ENCODE measurements at regions not wholly inside any gene's neighbourhood (a gene's known extent, or its start where the extent isn't known, plus 50 kb on each side); places are given as distances from the start of the nearest gene placed in this dataset.

- DNase-seq (ENCODE audit: low read depth in 2 of 2), result no peak
Observed at GRCh38 chr5:93062548-93062947, 518.5 kb downstream of the NR2F1-AS1 start.

- no peak for DNase-seq (ENCODE audit: low read depth in 2 of 2)
Observed at GRCh38 chr5:93058309-93058708, 522.7 kb downstream of the NR2F1-AS1 start.

GRCh38 chr5:93057311-93057710 is 523.7 kb downstream of the NR2F1-AS1 start:
- DNase-seq (ENCODE audit: low read depth in 2 of 2), result no peak

DNA sequence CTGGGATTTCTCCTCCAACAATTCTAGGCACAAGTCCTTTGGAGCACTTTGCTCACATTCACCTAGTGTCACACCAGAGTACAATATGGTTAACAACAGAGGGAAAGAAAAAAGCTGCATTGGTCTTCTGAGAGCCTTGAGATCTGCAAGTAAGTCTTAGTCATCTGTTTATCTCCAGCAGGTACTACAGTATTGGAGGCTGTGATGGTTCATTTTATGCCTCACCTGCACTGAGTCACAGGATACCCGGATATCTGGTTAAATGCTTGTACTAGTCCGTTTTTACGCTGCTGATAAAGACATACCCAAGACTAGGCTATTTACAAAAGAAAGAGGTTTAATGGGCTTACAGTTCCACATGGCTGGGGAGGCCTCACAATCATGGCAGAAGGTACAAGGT is 525.0 kb downstream of the NR2F1-AS1 start:
- DNase-seq (ENCODE audit: low read depth in 2 of 2), result no peak

DNA sequence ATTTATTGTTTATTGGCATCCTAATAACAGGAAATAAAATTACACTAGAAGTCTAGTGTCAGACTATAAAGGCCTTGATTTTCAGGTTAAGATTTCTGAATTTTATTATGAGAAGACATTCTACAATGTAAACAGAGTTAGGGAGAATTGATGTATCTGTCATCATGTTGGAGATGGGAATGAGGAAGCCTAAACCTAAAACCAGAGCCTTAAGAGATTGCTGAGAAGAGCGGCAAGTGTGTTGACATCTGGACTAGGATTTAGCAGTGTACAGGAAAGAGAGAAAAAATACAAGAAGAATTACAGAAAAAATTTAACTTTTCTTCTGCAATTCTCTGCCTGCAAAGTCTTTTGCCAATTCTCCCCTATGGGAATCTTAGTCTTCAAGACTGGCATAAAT is 525.5 kb downstream of the NR2F1-AS1 start:
- no peak for DNase-seq (ENCODE audit: low read depth in 2 of 2)

DNA sequence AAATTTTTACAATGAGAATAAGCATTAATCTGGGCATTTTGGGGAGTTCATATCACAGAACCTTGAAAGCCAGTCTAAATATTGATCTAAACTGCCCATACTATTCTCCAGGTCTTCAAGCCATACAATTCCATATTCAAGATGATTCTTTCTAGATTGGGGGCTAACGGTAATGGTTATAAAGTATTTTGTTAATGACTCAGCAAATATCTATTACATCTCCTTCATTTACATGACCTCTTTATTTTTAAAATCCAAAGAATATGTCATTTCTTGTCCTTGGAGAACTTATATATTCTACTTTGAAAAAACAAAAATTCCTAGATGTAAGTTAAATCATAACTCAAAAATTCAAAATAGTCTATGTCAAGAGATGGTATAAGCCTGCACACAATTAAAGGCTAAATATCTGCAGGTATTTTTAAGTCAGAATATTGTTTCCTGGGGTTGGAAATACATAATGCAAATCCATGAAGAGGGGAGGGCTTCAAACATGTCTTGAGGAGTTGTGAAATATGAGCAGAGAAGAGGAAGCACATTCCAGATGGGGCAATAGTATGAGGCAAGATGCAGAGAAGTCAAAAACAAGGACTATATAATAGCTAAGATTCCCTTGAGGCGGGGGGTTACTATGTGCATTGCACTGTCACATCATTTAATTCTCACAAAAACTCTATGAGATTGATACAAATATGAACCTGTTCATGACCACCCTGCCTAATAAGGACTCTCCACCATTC is 526.4 kb downstream of the NR2F1-AS1 start:
- no peak for DNase-seq (ENCODE audit: low read depth in 2 of 2)

DNA sequence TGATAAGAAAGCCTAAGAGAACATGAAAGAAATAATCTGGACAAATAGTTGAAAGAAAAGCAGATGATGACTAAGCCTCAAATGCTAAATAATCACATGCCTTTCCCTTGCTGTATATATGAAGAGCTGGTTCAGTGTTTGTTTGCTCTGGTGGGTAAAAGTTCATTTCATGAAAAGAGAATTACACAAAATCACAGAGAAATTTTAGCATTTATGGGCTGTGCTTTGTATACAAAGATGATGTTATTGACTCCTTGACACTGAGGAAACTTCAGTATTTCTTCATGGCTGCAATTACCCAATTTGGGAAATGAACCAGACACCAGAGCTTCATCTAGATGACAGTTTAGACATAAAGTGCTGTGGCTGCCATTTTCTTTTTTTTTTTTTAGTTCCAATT is 527.2 kb downstream of the NR2F1-AS1 start:
- no peak for DNase-seq (ENCODE audit: low read depth in 2 of 2)

DNA sequence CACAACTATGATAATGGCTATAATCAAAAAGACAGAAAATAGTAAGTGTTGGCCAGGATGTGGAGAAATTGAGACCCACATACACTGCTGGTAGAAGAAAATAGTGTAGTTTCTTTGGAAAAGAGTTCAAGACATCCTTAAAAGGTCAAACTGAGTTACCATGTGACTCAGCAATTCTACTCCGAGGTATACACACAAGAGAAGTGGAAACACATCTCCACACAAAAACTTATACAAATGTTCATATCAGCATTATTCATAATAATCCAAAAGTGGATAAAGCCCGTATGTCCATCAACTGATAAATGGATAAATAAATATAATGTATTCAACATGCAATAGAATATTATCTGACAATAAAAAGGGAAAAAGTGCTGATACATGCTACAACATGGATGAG is 532.2 kb downstream of the NR2F1-AS1 start:
- DNase-seq (ENCODE audit: low read depth in 2 of 2), result no peak

DNA sequence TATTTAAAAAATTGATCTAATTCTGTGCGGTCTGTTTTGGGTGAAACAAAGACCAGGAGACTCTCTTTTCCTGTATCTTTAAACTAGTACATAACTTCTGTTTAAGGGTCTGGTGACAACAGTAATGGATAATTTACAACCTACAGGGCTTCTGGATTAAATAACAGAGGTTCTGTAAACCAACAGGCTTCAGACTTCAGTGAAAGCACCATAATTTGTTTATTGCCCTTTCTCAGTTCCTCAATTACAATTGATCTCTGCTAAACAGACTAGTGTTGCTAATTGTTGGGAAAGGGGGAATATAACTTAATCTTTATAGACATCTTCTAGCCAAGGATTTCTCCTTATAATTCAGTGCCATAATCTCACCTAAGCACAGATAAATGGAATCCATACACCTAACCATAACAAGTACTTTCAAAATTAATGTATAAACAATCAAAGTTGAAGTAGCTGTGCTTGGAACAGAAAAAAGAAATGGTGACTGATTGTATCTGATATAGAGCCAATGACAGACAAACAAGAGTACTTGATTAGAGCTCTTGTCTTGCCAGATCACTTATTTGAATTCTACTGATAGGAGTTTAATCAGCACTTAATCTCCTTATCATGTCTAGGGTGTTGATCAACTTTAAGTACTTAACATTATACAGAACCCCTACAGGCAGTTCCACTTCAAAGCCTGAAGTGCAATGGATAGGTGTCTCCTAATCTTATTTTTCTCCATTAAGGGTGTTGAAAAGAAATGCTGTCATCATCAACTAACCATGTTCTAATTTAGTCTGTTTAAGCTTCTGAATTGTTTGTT is 536.0 kb downstream of the NR2F1-AS1 start:
- DNase-seq (ENCODE audit: low read depth in 2 of 2), result no peak

DNA sequence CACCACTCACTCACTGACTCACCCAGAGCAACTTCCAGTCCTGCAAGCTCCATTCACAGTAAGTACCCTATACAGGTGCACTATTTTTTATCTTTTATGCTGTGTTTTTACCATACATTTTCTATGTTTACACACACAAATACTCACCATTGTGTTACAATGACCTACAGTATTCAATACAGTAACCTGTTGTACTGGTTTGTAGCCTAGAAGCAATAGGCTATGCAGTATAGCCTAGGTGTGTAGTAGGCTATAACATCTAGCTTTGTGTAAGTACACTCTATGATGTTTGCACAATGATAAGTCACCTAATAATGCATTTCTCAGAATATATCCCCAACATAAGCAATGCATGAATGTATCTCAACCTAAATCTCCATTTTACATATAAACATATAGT is 541.1 kb downstream of the NR2F1-AS1 start:
- no peak for DNase-seq (ENCODE audit: low read depth in 2 of 2)

DNA sequence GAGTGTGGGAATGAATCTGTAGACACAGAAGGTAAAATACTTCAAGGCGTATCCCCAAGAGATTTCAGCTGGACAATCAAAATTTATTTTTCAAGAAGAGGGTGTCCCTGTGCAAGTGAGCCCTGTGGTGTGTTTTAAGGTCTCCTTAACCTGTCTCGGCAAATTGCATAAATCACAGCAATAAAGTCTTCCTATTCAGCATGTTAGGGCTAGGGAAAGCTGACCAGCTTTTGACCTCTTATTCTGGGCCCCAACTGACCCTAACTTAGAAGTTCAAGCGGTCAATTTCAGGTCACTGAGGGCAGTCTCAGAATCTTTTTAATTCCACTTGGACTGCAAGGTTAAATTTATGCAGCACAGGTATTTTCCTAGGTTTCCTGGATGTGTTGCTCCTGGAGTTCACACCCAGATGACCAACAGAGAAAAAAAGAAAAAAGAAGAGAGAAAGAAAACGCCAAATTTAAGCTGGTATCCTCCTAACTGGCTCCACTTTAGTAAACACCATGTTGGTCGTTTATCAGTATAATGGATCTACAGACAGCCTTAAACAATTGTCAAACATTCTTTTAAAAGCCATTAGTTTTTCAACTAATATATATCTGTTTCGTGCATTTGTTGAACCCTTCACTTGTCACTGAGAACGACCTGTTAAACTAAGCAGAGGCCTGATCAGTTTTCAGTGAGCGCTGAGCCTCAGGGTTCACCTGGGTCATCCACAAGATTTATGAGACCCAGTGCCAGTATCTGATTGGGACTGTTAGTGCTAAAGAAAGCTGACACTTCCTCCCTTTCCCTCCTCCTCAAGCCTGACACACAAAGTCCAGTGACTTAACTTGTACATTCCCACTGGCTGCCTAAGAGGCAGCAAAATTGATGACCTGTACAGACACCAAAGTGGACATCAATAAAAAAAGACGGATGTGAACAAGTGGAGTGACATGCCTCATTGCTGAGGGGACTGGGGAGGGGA is 546.1 kb downstream of the NR2F1-AS1 start:
- DNase-seq (ENCODE audit: low read depth in 2 of 2), result no peak

DNA sequence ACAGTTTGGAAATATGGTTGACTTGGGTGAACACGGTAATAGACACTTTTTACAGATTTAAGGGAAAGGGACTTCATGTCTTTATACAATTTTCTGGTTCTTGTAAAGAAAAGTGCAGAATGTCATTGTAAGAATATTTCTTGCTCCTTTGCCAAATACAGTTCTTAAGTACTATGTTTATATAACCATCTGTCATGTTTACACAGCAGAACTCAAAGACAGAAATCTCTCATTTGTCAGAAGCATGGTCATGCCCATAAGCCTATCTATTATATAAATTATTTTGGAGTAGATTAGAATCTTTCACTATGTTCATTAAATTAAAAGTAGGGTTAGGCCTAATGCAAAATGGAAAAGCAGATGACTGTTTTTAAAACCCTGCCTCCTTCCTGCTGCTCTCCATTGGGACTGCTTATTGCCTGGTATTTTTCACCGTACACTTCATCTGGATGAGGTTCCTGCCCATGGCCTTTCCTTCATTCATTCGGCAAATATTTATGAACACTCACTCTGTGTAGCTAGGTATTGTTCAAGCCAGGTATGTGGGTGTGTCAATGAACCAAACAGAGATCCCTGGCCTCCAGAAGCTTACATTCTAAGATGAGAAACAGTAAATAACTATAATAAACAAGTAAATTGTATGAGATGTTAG is 558.1 kb downstream of the NR2F1-AS1 start:
- DNase-seq (ENCODE audit: low read depth in 2 of 2), result no peak

DNA sequence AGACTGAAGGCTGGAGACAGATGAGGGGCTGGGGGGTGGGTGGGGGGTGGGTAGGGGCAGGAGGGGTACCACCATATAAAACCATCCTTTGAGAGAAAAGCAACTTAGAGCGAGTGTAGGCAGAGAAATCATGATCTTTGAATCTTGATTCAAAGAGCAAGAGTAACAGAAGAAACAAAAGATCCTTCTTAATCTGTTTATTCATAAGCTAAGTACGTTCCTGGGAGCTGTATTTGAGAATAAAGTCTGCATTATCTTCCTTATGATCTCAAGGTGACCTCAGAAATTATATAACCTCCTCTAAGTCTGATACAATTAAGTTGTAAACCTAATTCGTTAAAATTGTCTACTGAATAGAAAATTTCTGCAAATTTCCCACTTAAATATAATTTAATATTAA is 558.8 kb downstream of the NR2F1-AS1 start:
- DNase-seq (ENCODE audit: low read depth in 2 of 2), result no peak

GRCh38 chr5:93019896-93020295 is 561.1 kb downstream of the NR2F1-AS1 start:
- no peak for DNase-seq (ENCODE audit: low read depth in 2 of 2)

GRCh38 chr5:93018461-93018860 is 562.6 kb downstream of the NR2F1-AS1 start:
- no peak for DNase-seq (ENCODE audit: low read depth in 2 of 2)

GRCh38 chr5:93017849-93018248 is 563.2 kb downstream of the NR2F1-AS1 start:
- no peak for DNase-seq (ENCODE audit: low read depth in 2 of 2)

- DNase-seq (ENCODE audit: low read depth in 2 of 2), result no peak
Observed at GRCh38 chr5:93017376-93017775, 563.6 kb downstream of the NR2F1-AS1 start.

- no peak for DNase-seq (ENCODE audit: low read depth in 2 of 2)
Observed at GRCh38 chr5:93010616-93011015, 570.4 kb downstream of the NR2F1-AS1 start.

DNA sequence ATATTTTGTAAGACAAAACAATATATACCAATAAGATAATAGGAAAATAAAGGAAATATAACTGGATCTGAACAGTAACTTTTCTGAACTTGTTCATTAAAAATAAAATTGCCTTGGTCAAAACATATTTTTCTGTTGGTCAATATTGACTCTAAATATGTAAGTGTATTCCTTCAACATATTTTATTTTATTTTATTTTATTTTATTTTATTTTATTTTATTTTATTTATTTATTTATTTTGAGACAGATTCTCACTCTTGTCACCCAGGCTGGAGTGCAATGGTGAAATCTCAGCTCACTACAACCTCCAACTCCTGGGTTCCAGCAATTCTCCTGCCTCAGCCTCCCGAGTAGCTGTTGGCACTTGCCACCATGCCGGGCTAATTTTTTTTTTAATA is 571.0 kb downstream of the NR2F1-AS1 start:
- DNase-seq (ENCODE audit: low read depth in 2 of 2), result no peak

GRCh38 chr5:93008502-93009207 is 572.4 kb downstream of the NR2F1-AS1 start:
- DNase-seq (ENCODE audit: low read depth in 2 of 2), result no peak

DNA sequence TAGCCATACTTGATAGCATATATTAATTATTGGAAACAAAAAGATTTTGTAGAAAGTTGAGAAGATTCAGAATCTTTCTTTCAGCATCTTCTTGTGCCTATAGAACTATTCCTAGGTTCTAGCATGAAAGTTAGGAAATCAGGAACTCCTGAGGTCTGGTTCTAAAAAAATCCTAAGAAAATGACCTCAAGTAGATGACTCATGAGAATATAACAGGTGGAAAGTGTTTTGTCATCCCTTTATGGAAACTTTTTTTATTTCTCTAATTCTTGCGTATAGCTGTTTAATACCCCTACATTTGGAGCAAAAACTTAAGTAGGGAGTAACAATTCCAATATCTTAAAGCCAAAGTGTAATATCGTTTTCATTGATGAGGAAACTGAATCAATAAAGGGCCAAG is 574.1 kb downstream of the NR2F1-AS1 start:
- DNase-seq (ENCODE audit: low read depth in 2 of 2), result no peak

All from stimulated activated CD4-positive, alpha-beta T cell treated with anti-CD3 and anti-CD28 coated beads, Interleukin-4, amount 100 ng/mL, for 48 hours (primary cell).